GM04504 (cell line): ENCODE measurements at regions not wholly inside any gene's neighbourhood (a gene's known extent, or its start where the extent isn't known, plus 50 kb on each side); places are given as distances from the start of the nearest gene placed in this dataset.
"Not testable (repeated sequence)": the region's sequence is repeated elsewhere in the genome, so short reads cannot be mapped to it uniquely, and the experiment has no call there.

ENCODE experiments used
- DNase-seq: peaks from one replicate; pipeline ENCODE4 v3.0.0-alpha.2; 2012; ENCODE audit warnings: low read depth

DNA sequence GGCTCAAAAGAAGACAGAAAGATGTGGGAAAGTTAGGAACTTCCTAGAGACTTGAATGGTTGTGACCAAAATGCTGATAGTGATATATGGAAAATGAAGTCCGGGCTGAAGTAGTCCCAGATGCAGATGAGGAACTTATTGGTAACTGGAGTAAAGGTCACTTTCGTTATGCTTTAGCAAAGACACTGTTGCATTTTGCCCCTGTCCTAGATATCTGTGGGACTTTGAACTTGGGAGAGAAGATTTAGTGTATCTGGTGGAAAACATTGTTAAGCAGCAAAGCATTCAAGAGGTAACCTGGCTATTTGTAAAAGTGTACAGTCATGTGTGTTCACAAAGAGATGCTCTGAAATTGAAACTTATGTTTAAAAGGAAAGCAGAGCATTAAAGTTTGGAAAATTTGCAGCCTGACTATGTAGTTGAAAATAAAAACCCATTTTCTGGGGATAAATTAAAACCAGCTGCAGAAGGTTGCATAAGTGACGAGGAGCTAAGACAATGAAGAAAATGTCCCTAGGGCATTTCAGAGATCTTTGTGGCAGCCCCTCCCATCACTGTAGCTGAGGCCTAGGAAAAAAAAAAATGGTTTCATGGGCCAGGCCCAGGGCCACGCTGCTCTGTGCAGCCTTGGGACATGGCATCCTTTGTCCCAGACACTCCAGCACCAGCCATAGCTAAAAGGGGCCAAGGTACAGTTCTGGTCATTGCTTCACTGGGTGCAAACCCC is 1692.2 kb downstream of the HACE1 start:
- DNase-seq = no peak

DNA sequence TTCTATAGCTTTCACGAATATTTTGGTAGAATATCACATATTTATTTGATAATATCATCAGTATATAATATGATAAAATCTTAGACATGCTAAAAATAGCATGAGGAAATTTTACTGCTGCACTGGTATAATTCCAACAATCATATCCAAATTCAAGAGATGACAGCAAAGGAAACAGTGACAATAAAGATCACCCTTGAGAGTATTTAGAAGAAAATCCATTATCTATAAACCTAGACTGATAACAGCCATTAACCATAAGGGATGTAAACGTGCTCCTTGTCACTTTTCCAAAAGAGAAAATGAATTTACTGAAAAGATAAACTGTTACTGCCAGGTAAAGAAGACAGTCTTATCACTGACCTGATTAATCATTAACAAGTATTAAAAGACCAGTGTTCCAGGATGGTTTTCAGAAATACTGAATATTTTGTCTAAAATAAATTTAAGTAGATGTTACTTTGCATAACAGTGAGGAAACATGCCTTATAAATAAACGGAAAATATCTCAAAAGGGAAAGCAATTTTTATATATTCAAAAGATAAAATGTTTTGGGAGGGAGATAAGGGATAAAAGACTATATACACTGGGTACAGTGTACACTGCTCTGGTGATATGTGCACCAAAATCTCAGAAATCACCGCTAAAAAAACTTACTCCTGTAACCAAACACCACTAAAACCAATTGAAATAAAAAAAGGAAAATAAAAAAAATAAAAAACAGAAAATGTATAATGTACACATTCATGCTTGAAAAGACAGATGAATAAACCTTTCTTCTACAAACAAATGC is 1704.7 kb downstream of the HACE1 start:
- DNase-seq = no peak

DNA sequence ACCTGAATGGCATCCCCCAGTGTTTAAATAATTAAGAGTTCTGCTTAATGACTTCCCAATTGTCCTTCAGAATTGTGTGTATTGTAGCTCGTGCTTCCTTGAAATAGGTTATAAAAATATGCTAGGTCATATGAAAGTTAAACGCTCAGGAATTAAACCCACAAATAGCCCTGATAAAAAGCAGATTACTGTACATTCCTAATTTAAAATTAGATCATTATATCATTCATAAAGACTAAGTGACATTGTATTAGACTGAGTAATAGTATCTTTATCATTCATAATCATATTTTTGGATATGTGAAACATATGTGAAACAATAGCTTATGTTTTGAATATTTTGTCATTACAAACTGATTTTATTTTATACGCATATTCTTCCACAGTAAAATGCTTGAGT is 1706.7 kb downstream of the HACE1 start:
- DNase-seq = no peak

DNA sequence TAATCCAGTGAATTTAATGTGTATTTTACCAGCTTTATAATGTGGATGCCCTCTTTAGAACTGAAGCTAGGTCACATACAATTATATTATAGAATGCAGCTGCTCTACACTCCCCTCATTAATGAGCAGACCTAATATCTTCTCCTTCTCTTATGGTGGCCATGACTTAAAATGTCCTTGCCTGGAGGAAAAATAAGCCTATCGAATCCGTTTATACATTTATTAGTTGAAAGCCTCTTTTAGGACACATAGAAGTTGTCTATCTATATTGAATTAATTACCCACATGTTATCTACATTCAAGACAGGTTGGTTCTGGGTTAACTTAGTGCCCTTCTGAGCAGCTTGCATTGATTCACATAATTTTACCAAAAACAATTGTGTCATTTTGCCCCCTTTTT is 1716.8 kb downstream of the HACE1 start:
- no peak for DNase-seq

DNA sequence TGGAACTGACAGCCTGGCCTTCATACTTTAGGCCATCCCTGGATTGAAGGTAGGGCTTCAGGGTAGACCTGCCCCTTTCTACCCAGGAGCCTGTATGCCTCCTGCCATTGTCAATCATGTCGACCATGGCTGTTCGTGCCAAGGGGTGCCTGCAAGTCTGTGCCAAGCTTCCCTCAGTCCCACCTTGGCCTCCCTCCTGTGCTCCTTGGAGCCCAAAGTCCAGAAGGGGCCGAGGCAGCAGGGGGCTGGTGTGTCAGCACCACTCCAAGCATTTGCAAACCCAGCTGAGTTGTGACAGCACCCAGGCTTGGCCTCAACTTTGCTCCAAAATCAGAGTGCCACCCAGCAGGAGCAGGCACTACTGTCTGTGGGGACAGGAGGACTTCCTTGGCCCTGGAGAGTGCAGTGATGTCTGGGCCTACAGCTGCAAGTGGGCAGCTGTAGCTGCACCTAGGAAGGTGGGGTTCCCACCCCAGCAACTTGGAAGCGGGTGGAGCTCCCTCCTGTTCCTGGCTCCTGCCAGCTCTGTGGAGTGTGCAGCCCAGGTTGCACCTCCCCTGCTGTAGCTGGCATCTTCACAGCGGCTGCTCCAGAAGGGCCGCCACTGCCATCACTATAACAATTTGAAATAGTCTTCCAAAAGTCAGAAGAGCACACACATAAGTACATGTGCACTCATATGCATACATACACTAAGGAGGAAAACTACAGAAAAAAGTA is 1719.3 kb downstream of the HACE1 start:
- DNase-seq = no peak

DNA sequence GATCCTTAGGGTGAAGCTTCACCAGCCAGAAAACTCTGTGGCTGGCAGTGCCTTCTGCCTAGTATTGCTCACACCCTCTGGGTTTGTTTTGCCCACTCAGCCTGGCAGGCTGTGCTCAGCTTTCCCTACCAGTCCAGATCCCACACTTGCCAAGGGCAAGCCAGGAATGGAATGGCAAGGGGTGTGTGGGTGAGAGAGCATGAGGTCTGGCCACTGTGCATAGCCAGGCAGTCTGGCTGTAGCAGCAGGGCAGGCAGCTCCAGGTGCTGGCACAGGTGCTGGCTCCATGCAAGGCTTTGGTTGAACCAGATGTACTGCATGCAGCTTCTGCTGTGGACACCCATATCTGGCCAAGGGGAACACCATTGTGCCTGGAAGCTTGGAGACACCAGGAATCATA is 1720.3 kb downstream of the HACE1 start:
- no peak for DNase-seq

DNA sequence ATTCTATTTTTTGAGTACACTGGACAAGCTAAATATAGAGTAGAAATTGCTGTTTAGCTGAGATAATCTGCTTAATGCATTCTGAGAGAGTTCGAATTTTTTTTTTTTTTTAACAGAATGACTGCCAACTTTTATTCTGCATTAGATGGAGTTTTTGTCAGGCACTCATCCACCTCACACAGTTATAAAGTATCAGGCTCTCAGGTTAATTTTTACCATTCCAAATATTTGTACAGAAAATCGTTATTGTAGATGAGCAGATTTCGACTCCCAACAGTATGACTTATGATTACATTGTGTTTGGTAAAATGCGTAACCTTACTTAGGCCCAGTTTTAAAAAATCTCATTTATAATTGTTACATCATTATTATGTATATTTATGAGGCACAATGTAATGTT is 1731.0 kb downstream of the GRIK2 start:
- DNase-seq = no peak

DNA sequence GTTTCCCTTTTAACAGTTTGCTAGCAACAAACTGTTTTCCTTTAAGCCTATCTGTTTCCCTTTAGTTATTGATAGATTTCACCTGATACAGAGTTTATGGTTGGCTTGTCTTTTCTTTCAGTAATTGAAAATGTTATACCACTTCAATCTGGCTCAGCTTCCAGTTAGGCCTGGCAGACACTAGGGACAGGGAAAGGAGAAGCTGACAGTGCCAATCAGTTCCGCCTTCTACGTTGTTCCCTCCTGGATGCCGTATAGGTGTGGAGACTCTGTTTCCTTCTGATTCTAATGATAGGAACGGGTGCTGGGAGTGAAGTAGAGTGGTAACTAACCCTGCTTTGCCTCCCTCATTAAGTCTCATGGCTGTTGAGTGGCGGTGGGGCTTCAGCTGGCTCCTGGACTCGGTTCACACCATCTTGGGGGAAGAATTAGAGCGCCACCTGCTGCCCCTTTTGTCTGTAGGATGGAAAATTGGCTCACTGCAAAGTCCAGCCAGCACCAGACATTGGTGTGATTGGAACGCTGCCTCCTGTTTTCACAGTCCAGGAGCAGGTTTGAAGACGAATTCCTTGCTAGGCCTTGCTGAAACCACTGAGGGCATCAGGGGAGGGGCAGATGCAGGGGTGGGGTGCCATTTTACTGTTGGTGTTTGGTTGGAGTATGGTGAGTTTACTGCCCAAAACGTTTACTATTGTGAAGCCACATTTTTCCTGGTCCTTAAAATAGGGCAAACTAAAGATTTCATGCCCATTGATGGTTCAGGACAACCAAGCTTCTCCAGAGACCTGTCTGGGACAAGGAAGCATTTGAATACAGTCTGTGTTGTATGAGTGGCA is 1729.5 kb downstream of the GRIK2 start:
- no peak for DNase-seq

DNA sequence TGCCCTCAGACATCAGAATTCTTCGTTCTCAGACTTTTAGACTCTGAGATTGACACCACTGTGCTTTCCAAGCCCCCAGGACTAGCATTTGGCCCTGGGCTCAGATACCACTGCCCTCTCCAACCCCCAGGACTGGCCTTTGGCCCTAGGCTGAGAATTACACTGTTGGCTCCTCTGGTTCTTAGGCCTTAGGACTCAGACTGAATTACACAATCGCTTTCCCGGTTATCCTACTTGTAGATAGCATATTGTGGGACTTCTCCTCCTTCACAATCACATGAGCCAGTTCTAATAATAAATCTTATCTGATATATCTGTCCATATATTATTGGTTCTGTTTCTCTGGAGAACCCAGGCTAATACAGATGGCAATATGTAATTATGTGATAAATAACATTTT is 1725.5 kb downstream of the GRIK2 start:
- DNase-seq = no peak

DNA sequence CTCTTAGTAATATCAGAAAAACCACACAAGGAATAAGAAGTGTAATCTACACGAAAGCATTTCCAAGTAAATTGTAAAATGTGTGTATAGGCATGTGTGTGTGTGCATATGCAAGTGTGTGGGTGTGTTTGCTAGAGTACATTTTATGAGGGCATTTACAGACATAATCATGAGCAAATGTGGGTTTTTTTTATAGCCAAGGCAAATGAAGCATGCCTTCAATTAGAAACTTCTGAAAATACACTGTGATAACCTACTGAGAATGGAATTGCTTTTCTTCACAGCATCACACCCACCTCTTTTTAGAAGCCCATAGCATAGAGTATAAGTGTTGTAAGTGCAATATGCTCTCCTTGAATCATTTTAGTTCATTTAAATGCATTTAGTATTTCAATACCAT is 1721.1 kb downstream of the GRIK2 start:
- no peak for DNase-seq

DNA sequence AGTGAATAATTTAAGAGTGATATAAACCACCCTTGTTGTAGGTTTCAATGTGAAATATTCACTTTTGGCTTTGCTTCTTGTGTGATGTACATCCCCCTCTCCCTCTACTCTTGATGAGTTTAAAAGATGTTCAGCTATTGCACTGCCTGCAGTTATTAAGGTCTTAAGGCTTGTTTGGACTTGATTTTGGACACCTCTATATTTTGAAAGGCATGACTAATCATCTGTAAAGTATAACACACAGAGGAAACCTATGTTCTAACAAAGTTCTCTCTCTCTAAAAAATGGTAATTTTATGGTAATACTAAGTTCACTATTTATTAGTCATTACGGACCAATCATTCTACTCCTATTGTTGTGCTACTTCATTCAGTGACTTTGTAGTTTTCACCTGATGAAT is 1719.9 kb downstream of the GRIK2 start:
- DNase-seq = no peak

DNA sequence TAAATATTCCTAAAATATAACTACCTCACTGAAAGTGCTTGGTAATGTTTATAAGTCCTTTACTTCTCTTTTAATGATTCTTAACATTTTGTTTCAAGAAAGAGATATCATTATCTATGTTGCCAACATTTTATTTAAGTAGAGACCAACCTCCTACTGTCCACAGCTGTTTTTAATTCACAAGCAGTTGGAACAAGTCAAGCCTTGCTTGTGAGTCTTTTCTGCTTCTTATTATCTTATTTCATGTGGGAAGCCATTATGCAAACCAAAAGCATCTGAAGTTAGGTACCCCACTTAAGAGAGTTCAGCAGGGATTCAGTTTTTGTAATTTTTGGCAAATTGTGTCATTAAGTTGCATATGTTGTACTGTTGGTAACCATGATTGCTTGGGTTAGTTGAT is 1714.5 kb downstream of the GRIK2 start:
- DNase-seq = no peak

DNA sequence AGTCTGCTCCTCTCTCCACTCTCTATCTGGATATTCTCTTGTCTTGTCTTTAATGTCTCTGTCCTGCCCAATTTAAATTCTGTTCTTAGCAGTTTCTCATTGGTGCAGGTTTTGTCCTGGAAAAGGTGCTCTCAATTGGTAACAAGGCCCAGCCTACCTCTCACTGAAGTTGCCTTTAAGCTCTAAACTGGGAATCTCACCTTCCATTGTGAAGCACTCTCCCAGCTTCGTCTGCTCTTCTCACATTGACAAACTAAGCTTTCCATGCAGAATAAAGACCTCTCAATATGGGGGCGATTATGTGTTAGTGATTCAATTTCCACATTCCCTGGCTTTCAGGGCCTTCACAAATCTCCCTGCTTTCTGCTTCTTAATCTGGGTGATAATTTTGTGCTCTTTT is 1712.2 kb downstream of the GRIK2 start:
- DNase-seq = no peak

DNA sequence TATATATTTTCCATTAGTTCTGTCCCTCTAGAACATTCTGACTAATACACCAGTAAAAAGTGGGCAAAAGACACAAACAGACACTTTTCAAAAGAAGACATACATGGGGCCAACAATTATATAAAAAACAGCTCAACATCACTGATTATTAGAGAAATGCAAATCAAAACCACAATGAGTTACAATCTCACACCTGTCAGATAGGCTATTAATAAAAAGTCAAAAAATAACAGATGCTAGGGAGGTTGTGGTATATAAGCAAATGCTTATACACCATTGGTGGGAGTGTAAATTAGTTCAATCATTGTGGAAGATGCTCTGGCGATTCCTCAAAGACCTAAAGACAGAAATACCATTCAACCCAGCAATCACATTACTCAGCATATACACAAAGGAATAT is 1707.8 kb downstream of the GRIK2 start:
- DNase-seq = no peak

DNA sequence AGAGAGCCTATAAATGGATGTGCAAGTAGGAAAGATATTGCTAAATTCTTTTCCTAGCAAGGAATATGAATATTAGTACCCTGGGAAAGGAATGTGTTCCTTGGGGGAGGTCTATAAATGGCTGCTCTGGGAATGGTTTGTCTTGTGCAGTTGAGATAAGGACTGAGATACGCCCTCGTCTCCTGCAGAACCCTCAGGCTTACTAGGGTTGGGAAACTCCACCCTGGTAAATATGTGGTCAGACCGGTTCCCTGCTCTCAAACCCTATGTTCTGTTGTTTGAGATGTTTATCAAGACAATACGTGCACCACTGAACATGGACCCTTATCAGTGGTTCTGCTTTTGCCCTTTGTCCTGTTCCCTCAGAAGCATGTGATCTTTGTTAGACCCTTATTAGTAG is 1698.9 kb downstream of the GRIK2 start:
- not testable (repeated sequence) for DNase-seq

DNA sequence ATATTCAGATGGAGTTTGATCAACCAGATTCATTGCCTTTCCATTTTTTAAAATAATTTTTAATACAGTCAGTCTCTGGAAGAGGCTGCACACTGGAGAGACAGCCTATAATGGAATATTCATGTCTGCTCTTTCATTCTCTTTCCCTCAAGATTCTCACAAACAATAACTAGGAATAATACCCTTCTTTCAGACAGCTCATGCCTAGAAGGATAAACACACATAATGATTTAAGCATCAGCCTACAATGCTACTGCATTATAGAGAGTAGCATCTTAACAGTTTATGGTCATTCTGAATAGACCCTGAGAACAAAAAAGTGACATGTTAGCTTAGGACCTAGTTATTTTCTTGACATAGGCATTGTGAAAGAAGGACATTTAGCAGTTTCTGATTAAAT is 1692.3 kb downstream of the GRIK2 start:
- no peak for DNase-seq

DNA sequence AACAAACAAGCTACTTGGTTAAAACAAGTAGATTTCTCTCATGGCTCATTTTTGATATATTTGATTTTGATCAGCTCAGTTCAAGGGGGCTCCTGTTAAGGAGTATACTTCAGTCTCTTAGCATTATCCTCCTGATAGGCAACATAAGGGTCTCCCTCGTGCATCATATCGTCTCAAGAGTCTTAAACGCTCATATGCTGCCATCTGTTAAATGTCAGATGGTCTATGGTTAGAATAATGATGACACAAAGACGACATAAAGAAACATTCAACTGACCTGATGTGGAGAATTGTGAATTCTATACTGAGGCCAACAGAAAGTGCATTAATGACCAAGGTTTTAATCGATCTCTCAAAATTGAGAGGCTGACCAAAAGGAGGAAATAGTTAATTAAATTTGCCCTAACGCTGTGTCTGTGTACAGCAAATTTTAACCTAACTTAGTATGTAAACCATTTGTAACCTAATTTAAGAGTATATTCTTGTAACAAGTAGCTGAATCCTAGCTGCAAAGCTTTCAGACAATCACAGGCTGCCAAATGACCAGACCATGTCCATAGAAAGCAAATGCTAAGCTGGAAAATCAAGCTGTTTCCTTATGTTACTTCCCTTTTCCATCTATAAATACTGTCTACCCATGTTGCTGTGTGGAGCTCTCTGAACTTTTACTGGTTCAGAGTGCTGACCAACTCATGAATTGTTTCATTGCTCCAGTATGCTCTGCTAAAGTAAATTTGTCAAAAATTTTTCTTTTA is 1688.5 kb downstream of the GRIK2 start:
- DNase-seq = no peak

DNA sequence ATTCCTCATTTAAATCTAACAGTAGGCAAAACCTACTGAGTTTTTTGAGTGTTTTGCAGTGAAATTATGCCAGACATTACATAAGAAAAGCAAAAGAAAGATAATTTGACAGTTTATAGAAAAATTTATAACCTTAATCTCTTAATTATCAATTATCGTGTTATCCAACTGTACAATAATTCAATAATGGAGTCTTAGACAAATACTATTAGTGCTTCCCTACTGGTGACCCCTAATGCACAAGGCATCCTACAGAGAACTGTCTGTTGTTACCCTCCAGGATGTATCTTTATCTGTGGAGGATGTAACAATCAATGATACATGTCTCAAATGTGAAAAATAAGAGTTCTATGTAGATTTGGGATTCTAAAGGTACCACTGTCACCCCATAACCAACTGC is 1687.6 kb downstream of the GRIK2 start:
- no peak for DNase-seq

DNA sequence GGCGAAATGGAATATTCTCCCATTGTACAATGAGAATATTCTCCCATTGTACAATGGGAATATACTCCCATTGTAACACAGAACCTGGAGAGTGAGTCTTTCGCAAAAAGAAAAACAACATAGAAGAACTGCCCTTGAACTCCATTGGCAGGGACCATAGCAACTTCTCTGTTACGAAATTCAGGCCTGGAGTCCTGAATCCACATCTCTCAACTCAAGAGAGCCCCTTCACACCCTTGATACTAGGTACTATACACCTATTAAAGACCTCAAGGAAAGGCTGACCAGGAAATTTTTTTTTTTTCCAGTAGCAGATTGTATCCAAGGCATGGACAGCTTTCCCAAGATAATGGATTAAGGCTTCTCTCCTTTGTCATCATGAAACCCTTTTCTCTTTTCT is 1687.0 kb downstream of the GRIK2 start:
- no peak for DNase-seq

DNA sequence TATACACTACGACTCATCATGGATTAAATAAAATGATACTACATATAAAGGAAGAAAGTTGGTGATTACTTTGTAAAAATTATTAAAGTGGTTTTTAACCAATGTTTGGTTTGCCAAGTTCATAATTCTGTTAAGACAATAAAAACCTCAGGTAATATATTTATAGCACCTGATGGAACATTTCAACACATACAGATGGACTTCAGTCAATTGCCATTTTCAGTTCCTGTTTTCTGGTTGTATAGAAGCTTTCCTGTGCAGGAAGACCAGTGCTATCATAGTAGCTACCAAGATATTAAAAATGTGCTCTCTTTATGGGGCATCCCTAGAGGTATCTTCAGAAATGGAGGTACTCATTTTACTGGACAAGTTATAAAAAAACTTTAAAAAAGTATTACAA is 1686.4 kb downstream of the GRIK2 start:
- no peak for DNase-seq

DNA sequence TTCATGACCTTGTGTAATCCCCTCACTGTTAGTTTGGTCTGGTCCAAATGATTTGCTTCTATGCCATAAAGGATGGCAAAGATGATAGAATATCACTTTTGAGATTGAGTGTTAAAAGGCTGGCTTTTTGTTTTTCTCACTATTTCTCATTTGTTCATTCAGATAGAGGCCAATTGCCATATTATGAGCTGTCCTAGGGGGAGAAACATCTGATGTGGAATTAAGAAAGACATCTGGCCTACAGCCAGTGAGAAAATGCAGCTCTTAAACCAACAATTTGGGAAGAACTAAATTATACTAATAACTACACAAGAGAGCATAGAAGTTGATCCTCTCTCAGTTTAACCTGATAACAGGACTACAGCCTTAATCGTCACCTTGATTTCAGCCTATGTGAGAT is 1668.6 kb downstream of the GRIK2 start:
- no peak for DNase-seq

DNA sequence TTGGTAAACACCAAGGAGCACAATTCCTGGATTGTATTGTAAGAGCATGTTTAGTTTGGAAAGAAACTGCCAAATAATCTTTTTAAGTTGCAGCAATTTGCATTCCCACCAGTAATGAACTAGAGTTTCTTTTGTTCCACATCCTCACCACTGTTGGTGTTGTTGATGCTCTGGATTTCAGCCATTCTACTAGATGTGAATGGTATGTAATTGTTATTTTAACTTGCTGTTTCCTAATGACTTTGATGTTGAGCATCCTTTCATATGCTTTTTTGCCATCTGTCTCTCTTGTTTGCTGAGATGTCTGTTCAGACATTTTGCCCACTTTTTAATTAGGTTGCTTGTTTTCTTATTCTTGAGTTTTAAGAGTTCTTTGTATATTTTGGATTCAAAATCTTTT is 1654.1 kb downstream of the GRIK2 start:
- DNase-seq = no peak
